ENCODE measurements at regions not wholly inside any gene's neighbourhood (a gene's known extent, or its start where the extent isn't known, plus 50 kb on each side); places are given as distances from the start of the nearest gene placed in this dataset.
"Not testable (repeated sequence)": the region's sequence is repeated elsewhere in the genome, so short reads cannot be mapped to it uniquely, and the experiment has no call there.

- no peaks in the 10 kb centered on the region for H3K36me3 Mint-ChIP-seq (ENCODE audit: low read depth)
Measured at GRCh38 chr21:10463156-10463555, 58.2 kb upstream of the TPTE start.

GRCh38 chr21:10464975-10465374 lies 56.4 kb upstream of the TPTE start:
- DNase-seq, result no peak
- H3K4me3 Mint-ChIP-seq, result no peak overlapping the region
- Histone ChIP-seq H3K4me1 (ENCODE audit: control insufficient read depth, insufficient read depth, low read length) (no peaks in the 10 kb centered on the region), H3K9ac (ENCODE audit: extremely low read depth, low read length, poor library complexity, severe bottlenecking) (no peak overlapping the region), H3K27ac (ENCODE audit: low read depth, low read length) (no peak overlapping the region), H3K4me3 (ENCODE audit: low read length) (peak overlapping the region; percentile 8), H3K36me3 (ENCODE audit: control insufficient read depth, insufficient read depth, low read length) (no peaks in the 10 kb centered on the region), H3K27me3 (ENCODE audit: control insufficient read depth, insufficient read depth, low read length, poor library complexity, severe bottlenecking) (no peaks in the 10 kb centered on the region), H3K9me3 (ENCODE audit: control insufficient read depth, low read length) (peaks cover 87% of the 10 kb centered on the region)
- TF ChIP-seq CTCF (conservative IDR thresholded peaks at IDR 0.05), result no peak
- no peaks in the 10 kb centered on the region for H3K27me3 Mint-ChIP-seq (ENCODE audit: insufficient read depth)
- H3K4me1 Mint-ChIP-seq, result no peaks in the 10 kb centered on the region
- H3K36me3 Mint-ChIP-seq (ENCODE audit: low read depth), result no peaks in the 10 kb centered on the region
- WGBS, 2 experiments (ENCODE audit: insufficient coverage in 1 of 2, insufficient read length in 1 of 2), result 59 to 62% methylated on average over 3 of the region's 3 CpGs
- no peaks in the 10 kb centered on the region for H3K9me3 Mint-ChIP-seq
- H3K27ac Mint-ChIP-seq, result no peak overlapping the region

More at GRCh38 chr21:10463156-10463555, 58.2 kb upstream of the TPTE start:
- no peaks in the 10 kb centered on the region for H3K4me1 ChIP-seq (ENCODE audit: control insufficient read depth, insufficient read depth, low read length)
- no peak overlapping the region for H3K9ac ChIP-seq (ENCODE audit: extremely low read depth, low read length, poor library complexity, severe bottlenecking)
- 57 to 65% methylated on average over 4 to 5 of the region's 5 CpGs for WGBS, 2 experiments (ENCODE audit: insufficient coverage in 1 of 2, insufficient read length in 1 of 2)
- no peak for TF ChIP-seq CTCF (conservative IDR thresholded peaks at IDR 0.05)
- no peak overlapping the region for H3K27ac ChIP-seq (ENCODE audit: low read depth, low read length)
- Mint-ChIP-seq H3K4me1 (no peaks in the 10 kb centered on the region), H3K9me3 (no peaks in the 10 kb centered on the region), H3K27me3 (ENCODE audit: insufficient read depth) (no peaks in the 10 kb centered on the region), H3K4me3 (no peak overlapping the region), H3K27ac (no peak overlapping the region)
- peak overlapping the region; percentile 1 for H3K4me3 ChIP-seq (ENCODE audit: low read length)
- DNase-seq, result no peak
- no peaks in the 10 kb centered on the region for H3K27me3 ChIP-seq (ENCODE audit: control insufficient read depth, insufficient read depth, low read length, poor library complexity, severe bottlenecking)
- peaks cover 92% of the 10 kb centered on the region for H3K9me3 ChIP-seq (ENCODE audit: control insufficient read depth, low read length)
- H3K36me3 ChIP-seq (ENCODE audit: control insufficient read depth, insufficient read depth, low read length), result no peaks in the 10 kb centered on the region

- H3K4me1 Mint-ChIP-seq; H3K4me3 Mint-ChIP-seq; H3K9me3 Mint-ChIP-seq; H3K27me3 ChIP-seq (ENCODE audit: control insufficient read depth, insufficient read depth, low read length, poor library complexity, severe bottlenecking); H3K27ac ChIP-seq (ENCODE audit: low read depth, low read length); H3K4me1 ChIP-seq (ENCODE audit: control insufficient read depth, insufficient read depth, low read length); H3K36me3 Mint-ChIP-seq (ENCODE audit: low read depth); H3K27ac Mint-ChIP-seq; H3K27me3 Mint-ChIP-seq (ENCODE audit: insufficient read depth); H3K9ac ChIP-seq (ENCODE audit: extremely low read depth, low read length, poor library complexity, severe bottlenecking); H3K36me3 ChIP-seq (ENCODE audit: control insufficient read depth, insufficient read depth, low read length): not testable (repeated sequence)
- WGBS, 2 experiments (ENCODE audit: insufficient coverage in 1 of 2, insufficient read length in 1 of 2), result 68% methylated on average over 10 of the region's 10 CpGs
- peak; percentile 44 for DNase-seq
- H3K9me3 ChIP-seq (ENCODE audit: control insufficient read depth, low read length), result peaks cover 82% of the 10 kb centered on the region
- H3K4me3 ChIP-seq (ENCODE audit: low read length), result peak overlapping the region; percentile 8
Measured at GRCh38 chr21:10465524-10466110, 55.8 kb upstream of the TPTE start.

- TF ChIP-seq CTCF (conservative IDR thresholded peaks at IDR 0.05), result no peak
- Histone ChIP-seq H3K4me1 (ENCODE audit: control insufficient read depth, insufficient read depth, low read length) (no peaks in the 10 kb centered on the region), H3K27me3 (ENCODE audit: control insufficient read depth, insufficient read depth, low read length, poor library complexity, severe bottlenecking) (no peaks in the 10 kb centered on the region), H3K27ac (ENCODE audit: low read depth, low read length) (no peak overlapping the region), H3K4me3 (ENCODE audit: low read length) (no peak overlapping the region), H3K9me3 (ENCODE audit: control insufficient read depth, low read length) (peaks cover 76% of the 10 kb centered on the region), H3K9ac (ENCODE audit: extremely low read depth, low read length, poor library complexity, severe bottlenecking) (no peak overlapping the region), H3K36me3 (ENCODE audit: control insufficient read depth, insufficient read depth, low read length) (no peaks in the 10 kb centered on the region)
- H3K27me3 Mint-ChIP-seq (ENCODE audit: insufficient read depth), result no peaks in the 10 kb centered on the region
- 22 to 67% methylated on average over 1 to 2 of the region's 2 CpGs for WGBS, 2 experiments (ENCODE audit: insufficient coverage in 1 of 2, insufficient read length in 1 of 2)
- no peak overlapping the region for H3K4me3 Mint-ChIP-seq
- H3K36me3 Mint-ChIP-seq (ENCODE audit: low read depth), result no peaks in the 10 kb centered on the region
- no peaks in the 10 kb centered on the region for H3K4me1 Mint-ChIP-seq
- no peak overlapping the region for H3K27ac Mint-ChIP-seq
- H3K9me3 Mint-ChIP-seq, result no peaks in the 10 kb centered on the region
- no peak for DNase-seq
Measured at GRCh38 chr21:10466200-10466599, 55.2 kb upstream of the TPTE start.

Data from endodermal cell (in vitro differentiated cells).